Activated B cell treated with CpG ODN at 0.5 μM for 24 hours (primary cell): ENCODE measurements at regions not wholly inside any gene's neighbourhood (a gene's known extent, or its start where the extent isn't known, plus 50 kb on each side); places are given as distances from the start of the nearest gene placed in this dataset.

ENCODE experiments used
- ATAC-seq: fragments of 200-7000 bp; cut with Tn5 transposase; one replicate; pipeline ENCODE4 v1.10.0; 2021; ENCODE audit warnings: low read depth, mild to moderate bottlenecking, moderate library complexity
- CTCF ChIA-PET: fragments of 350-600 bp; sonication (Branson Sonifier 250); formaldehyde crosslinking; loops from one replicate; lab custom pipeline; 2021; ENCODE audit warnings: antibody characterized with exemption; lab: Charles Lee
- POLR2A ChIA-PET: fragments of 350-600 bp; sonication (Branson Sonifier 250); formaldehyde crosslinking; loops from one replicate; lab custom pipeline; 2021; ENCODE audit warnings: antibody characterized with exemption; lab: Charles Lee
- DNase-seq: peaks from one replicate; pipeline ENCODE4 v3.0.0; 2022
- H3K27ac Mint-ChIP-seq: one replicate; pipeline ENCODE4 v1.8.0; 2020; ENCODE audit warnings: mixed read lengths
- H3K27me3 Mint-ChIP-seq: one replicate; pipeline ENCODE4 v1.8.0; 2021; ENCODE audit warnings: mixed read lengths
- H3K36me3 Mint-ChIP-seq: one replicate; pipeline ENCODE4 v1.8.0; 2021; ENCODE audit warnings: low read depth, mixed read lengths
- H3K4me1 Mint-ChIP-seq: one replicate; pipeline ENCODE4 v1.8.0; 2021; ENCODE audit warnings: mixed read lengths
- H3K4me3 Mint-ChIP-seq: one replicate; pipeline ENCODE4 v1.8.0; 2020; ENCODE audit warnings: mild to moderate bottlenecking, mixed read lengths
- H3K9me3 Mint-ChIP-seq: one replicate; pipeline ENCODE4 v1.8.0; 2020; ENCODE audit warnings: mixed read lengths
- CTCF ChIP-seq: fragments of 200-600 bp; IDR thresholded peaks from one replicate; pipeline ENCODE4 v1.8.0; 2022; ENCODE audit warnings: antibody characterized with exemption, mild to moderate bottlenecking
- intact Hi-C: fragments of 100-400 bp; cut with micrococcal nuclease; formaldehyde crosslinking; loops from one replicate; pipeline ENCODE4 v1.15.1; 2024

GRCh38 chr15:92520914-92521623 is 127.4 kb downstream of the ST8SIA2 start:
- Mint-ChIP-seq H3K4me3 (no peak overlapping the region), H3K9me3 (no peaks in the 10 kb centered on the region), H3K36me3 (no peaks in the 10 kb centered on the region), H3K27ac (no peak overlapping the region), H3K27me3 (no peaks in the 10 kb centered on the region), H3K4me1 (peaks cover 2% of the 10 kb centered on the region)
- no peak for DNase-seq
- intact Hi-C loops = no loop called here
- no peak for TF ChIP-seq CTCF
- ChIA-PET CTCF (interaction anchor here (1.2 kb wide), 1 partner anchor 194 kb away, joined by 6 read pairs; no protein-coding TSS in a partner anchor), POLR2A (no interaction called here)
- ATAC-seq = no peak

- ATAC-seq = no peak
- no peak overlapping the region for H3K27ac Mint-ChIP-seq
- DNase-seq = no peak
- H3K4me3 Mint-ChIP-seq = no peak overlapping the region
- no peaks in the 10 kb centered on the region for H3K36me3 Mint-ChIP-seq
- H3K27me3 Mint-ChIP-seq = no peaks in the 10 kb centered on the region
- no peak for TF ChIP-seq CTCF
- POLR2A ChIA-PET = no interaction called here
- CTCF ChIA-PET = no interaction called here
- no peaks in the 10 kb centered on the region for H3K9me3 Mint-ChIP-seq
- intact Hi-C loops = no loop called here
- peaks cover 2% of the 10 kb centered on the region for H3K4me1 Mint-ChIP-seq
Observed at GRCh38 chr15:92519709-92520108, 126.0 kb downstream of the ST8SIA2 start.
